ENCODE measurements at regions not wholly inside any gene's neighbourhood (a gene's known extent, or its start where the extent isn't known, plus 50 kb on each side); places are given as distances from the start of the nearest gene placed in this dataset.
"Not testable (repeated sequence)": the region's sequence is repeated elsewhere in the genome, so short reads cannot be mapped to it uniquely, and the experiment has no call there.

DNA sequence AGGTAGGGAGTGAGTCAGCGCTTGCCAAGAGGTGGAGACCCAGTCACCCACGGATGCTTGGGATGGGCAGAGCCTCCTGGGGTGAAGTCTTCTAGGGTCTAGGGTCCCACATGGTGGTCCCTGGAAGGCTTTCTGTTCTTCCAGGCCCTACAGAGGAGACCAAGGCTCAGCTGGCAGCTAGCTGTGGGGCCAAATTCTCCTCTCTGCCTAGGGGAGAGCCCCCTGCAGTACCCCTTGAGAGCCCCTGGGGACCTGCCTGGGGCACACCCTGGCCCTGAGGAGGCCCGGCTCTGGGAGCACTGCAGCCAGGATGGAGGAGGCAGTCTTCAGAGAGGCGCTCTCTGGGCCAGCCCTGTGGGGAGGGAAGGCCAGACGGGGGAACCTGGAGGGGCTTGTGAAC, 128.6 kb upstream of the SMURF2 start:
- TF ChIP-seq, protein P1, sequence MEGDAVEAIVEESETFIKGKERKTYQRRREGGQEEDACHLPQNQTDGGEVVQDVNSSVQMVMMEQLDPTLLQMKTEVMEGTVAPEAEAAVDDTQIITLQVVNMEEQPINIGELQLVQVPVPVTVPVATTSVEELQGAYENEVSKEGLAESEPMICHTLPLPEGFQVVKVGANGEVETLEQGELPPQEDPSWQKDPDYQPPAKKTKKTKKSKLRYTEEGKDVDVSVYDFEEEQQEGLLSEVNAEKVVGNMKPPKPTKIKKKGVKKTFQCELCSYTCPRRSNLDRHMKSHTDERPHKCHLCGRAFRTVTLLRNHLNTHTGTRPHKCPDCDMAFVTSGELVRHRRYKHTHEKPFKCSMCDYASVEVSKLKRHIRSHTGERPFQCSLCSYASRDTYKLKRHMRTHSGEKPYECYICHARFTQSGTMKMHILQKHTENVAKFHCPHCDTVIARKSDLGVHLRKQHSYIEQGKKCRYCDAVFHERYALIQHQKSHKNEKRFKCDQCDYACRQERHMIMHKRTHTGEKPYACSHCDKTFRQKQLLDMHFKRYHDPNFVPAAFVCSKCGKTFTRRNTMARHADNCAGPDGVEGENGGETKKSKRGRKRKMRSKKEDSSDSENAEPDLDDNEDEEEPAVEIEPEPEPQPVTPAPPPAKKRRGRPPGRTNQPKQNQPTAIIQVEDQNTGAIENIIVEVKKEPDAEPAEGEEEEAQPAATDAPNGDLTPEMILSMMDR (conservative IDR thresholded peaks at IDR 0.05; ENCODE audit: low read length), result not testable (repeated sequence)
- TF ChIP-seq EZH2phosphoT487 (IDR thresholded peaks at IDR 0.05; ENCODE audit: borderline replicate concordance, low read depth, low read length), result not testable (repeated sequence)
